Activated T-helper 1 cell treated with anti-CD3 and anti-CD28 coated beads, Interleukin-12 subunit alpha, Interleukin-12 subunit beta, Interleukin-2, Interleukin-4 antibody, amounts not matched to agents 30 ng/mL and 10 ng/mL and 1 ng/mL, durations not matched to agents 14 hours and 24 hours and 36 hours (primary cell): ENCODE measurements at regions not wholly inside any gene's neighbourhood (a gene's known extent, or its start where the extent isn't known, plus 50 kb on each side); places are given as distances from the start of the nearest gene placed in this dataset.

Experiments used
- DNase-seq: peaks from one replicate; pipeline ENCODE4 v3.0.0; 2021; ENCODE audit warnings: low spot score
- H3K27ac Mint-ChIP-seq: one replicate; pipeline ENCODE4 v1.8.0; 2021; ENCODE audit warnings: mild to moderate bottlenecking, mixed read lengths
- H3K27me3 Mint-ChIP-seq: one replicate; pipeline ENCODE4 v1.8.0; 2022; ENCODE audit warnings: mild to moderate bottlenecking, moderate library complexity, mixed read lengths; ENCODE audit not compliant: insufficient read depth
- H3K36me3 Mint-ChIP-seq: one replicate; pipeline ENCODE4 v1.8.0; 2021; ENCODE audit warnings: low read depth, mixed read lengths
- H3K4me1 Mint-ChIP-seq: one replicate; pipeline ENCODE4 v1.8.0; 2021; ENCODE audit warnings: low read depth, mixed read lengths
- H3K4me3 Mint-ChIP-seq: one replicate; pipeline ENCODE4 v1.8.0; 2021; ENCODE audit warnings: mild to moderate bottlenecking, moderate library complexity, mixed read lengths
- H3K9me3 Mint-ChIP-seq: one replicate; pipeline ENCODE4 v1.8.0; 2021; ENCODE audit warnings: mixed read lengths
- intact Hi-C: fragments of 100-400 bp; cut with micrococcal nuclease; formaldehyde crosslinking; loops from one replicate; pipeline ENCODE4 v1.15.1; 2024

DNA sequence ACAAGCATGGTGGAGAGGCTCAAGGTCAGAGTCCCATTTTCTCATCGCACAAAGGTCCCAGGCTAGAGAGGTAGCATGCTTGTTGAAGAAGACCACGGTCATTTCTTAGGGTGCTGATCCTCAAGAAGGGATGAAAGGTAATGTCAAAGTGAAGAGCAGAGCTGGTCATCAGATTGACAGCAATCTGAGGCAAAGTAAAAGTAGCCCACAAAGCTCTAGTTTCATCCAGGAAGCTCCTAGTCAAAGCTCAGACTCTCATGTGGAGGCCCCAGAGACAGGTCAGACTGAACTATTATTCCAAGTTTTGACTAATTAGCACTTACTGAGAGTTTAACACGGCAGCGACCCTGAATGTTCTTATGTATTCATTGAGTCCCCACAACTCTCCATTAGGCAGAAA is 270.6 kb downstream of the RPS29 start:
- H3K4me3 Mint-ChIP-seq = no peak overlapping the region
- no peak overlapping the region for H3K27ac Mint-ChIP-seq
- intact Hi-C loops = no loop called here
- H3K4me1 Mint-ChIP-seq = no peaks in the 10 kb centered on the region
- no peaks in the 10 kb centered on the region for H3K9me3 Mint-ChIP-seq
- H3K36me3 Mint-ChIP-seq = no peaks in the 10 kb centered on the region
- DNase-seq = no peak
- H3K27me3 Mint-ChIP-seq = peaks cover 1% of the 10 kb centered on the region

DNA sequence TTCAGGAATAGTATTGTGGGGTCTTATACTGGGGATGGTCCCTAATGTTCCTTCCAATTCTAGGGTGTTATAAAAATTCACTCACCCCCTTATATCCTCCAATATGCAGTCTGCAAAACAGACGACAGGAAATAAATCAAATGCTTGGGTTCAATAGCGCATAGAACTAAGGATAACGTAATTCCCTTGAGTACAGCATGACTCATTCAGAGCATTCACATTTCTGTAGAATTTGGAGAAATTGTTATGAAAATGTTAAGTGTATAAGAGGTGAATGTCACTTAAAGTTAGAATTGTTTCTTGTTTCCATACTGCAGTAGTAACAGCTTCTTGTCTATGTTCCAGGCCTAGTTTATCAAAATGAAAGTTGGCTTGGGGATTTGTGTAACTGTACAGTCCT is 271.4 kb downstream of the RPS29 start:
- H3K9me3 Mint-ChIP-seq = no peaks in the 10 kb centered on the region
- no peak overlapping the region for H3K4me3 Mint-ChIP-seq
- H3K4me1 Mint-ChIP-seq = no peaks in the 10 kb centered on the region
- no peak overlapping the region for H3K27ac Mint-ChIP-seq
- no peaks in the 10 kb centered on the region for H3K36me3 Mint-ChIP-seq
- peaks cover 1% of the 10 kb centered on the region for H3K27me3 Mint-ChIP-seq
- intact Hi-C loops = no loop called here
- no peak for DNase-seq

DNA sequence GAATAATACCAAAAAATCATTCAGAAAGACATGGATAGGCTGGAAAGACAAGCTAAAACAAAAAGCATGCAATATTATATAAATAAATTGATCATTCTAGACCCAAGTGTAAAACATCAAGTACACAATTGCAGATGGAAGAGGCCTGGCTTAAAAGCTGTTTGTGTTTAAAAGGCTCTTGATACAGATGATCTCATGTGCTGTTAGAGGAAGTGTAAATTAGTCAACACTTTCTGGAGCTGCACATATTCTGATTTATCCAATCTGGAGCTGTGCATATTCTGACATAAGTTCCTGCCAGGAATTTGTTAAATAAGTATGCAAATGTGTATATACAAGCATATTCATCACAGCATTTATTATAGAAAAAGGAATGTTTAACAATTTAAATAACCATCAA is 273.1 kb downstream of the RPS29 start:
- H3K9me3 Mint-ChIP-seq = no peaks in the 10 kb centered on the region
- H3K4me1 Mint-ChIP-seq = no peaks in the 10 kb centered on the region
- H3K27me3 Mint-ChIP-seq = peaks cover 1% of the 10 kb centered on the region
- DNase-seq = no peak
- no peaks in the 10 kb centered on the region for H3K36me3 Mint-ChIP-seq
- H3K27ac Mint-ChIP-seq = no peak overlapping the region
- intact Hi-C loops = no loop called here
- H3K4me3 Mint-ChIP-seq = no peak overlapping the region

DNA sequence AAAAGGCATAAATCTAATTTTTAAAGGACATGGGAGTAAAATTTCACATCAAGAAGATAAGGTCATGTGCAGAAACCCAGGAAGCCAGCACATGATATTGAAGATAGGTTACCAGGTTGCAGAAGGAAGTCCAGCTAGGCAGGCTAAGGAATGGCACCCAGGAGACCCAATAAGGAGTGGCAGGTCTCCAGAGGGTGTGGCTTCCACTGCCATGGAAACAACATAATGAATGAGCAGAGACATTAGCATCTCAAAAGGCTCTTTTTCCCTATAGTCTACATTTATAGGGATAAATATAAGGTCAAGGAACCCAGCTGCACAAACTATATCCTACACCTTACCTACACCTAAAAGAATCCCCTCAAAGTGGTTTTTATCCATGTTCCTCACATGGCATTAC is 275.9 kb downstream of the RPS29 start:
- Mint-ChIP-seq H3K27me3 (no peaks in the 10 kb centered on the region), H3K27ac (no peak overlapping the region), H3K36me3 (no peaks in the 10 kb centered on the region), H3K4me3 (no peak overlapping the region), H3K9me3 (no peaks in the 10 kb centered on the region), H3K4me1 (no peaks in the 10 kb centered on the region)
- intact Hi-C loops = no loop called here
- no peak for DNase-seq

DNA sequence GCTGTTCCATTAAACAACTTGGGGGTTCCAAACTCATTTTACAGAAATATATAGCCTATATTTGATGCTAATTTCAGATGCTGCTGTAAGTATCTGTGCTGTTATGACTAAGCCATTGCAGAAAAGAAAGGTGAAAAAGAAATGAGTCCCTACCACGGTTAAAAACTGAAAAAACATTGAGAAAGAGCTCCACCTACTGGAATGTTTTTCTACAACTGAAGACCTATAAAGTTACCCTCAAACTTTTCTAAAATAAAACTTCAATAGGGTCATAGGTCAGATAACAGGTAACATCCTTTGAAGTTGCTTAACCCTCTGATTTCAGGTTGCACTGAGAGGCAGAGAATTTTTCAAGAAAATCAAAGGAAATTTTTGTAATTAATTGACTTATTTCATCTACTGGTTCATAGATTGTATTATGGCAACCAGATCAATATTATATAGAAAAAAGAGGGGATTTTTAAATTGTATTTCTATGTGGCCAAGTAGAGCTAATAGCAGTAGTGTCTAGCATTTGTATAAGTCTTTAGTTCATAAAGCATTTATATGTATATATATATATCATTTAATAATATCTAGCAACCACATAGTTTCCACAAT is 279.9 kb downstream of the RPS29 start:
- Mint-ChIP-seq H3K4me1 (no peaks in the 10 kb centered on the region), H3K27ac (no peak overlapping the region), H3K36me3 (no peaks in the 10 kb centered on the region), H3K27me3 (no peaks in the 10 kb centered on the region), H3K9me3 (no peaks in the 10 kb centered on the region), H3K4me3 (no peak overlapping the region)
- intact Hi-C loops = no loop called here
- DNase-seq = no peak

DNA sequence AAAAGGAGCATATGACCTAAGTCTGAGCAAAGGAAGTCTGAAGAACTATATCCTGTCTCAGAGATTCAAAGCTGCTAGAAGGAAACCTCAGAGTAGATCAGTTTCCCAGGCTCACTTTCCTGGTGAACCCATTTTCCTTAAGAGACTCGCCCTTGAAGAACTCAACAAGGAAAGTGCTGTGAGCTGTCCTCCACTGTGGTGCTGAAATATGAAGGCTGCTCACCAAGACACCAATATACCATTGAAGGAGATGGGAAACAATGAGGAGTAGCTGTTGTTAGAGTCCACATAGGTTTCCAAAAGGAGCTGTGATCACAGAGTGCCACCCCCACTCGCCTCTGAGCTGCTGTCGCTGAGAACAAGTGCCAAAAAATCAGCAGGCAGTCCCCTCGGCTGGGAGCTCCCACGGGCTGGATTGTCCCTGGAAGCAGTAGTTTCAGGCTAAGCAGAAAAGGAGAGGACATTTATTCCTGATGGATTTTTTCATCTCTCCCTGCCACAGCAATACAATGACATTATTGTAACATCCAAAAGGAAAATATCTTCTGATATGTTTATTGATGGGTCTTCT is 282.1 kb downstream of the RPS29 start:
- no peak for DNase-seq
- H3K27ac Mint-ChIP-seq = no peak overlapping the region
- no peaks in the 10 kb centered on the region for H3K4me1 Mint-ChIP-seq
- H3K36me3 Mint-ChIP-seq = no peaks in the 10 kb centered on the region
- H3K27me3 Mint-ChIP-seq = no peaks in the 10 kb centered on the region
- H3K9me3 Mint-ChIP-seq = no peaks in the 10 kb centered on the region
- intact Hi-C loops = no loop called here
- H3K4me3 Mint-ChIP-seq = no peak overlapping the region

DNA sequence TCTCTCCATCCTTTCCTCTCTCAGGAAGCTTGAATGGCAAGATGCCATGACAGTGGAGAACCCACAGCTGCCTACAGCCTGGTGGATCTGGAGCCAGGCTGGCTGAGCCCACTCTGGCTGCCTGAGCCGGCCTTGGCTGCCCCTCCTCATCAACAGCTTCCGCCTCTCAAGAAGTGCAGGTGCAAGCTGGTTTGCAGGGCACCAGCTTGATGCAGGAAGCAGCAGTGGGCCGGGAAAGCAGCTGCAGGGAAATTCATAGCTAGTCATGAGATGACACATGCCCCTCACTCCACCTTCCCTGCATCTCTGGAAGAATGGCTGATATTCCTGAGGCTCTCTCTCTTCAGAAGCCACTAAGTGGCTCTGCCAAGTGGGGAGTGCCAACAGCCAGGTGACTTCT is 289.1 kb downstream of the RPS29 start:
- Mint-ChIP-seq H3K4me1 (no peaks in the 10 kb centered on the region), H3K27me3 (no peaks in the 10 kb centered on the region), H3K27ac (no peak overlapping the region), H3K9me3 (no peaks in the 10 kb centered on the region), H3K4me3 (no peak overlapping the region), H3K36me3 (no peaks in the 10 kb centered on the region)
- intact Hi-C loops = no loop called here
- no peak for DNase-seq

DNA sequence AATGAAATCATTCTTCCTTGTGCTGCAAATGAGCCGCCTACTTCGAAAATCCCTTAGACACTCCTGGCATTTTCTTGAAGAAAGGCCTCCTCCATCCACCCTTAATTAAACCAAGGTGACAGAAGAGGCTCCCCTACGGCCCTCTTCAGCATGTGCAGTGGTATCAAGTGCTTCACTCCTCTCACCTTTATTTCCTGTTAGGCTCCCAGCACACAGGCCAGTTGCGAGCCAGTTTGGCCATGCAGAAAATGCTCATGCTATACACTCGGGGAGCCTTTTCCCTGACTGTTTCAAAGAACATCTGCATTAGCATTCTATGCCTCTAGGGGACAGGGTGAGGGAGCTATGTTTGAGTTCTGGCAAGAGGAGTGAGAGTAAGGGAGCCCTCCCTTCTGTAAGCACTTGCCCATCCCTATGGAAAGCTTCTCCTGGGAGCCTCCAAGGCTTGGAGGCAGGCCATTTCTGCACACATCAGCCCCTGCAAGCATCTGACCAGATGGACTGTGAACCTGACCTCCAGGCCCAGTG is 291.5 kb downstream of the RPS29 start:
- intact Hi-C loops = no loop called here
- no peaks in the 10 kb centered on the region for H3K4me1 Mint-ChIP-seq

DNA sequence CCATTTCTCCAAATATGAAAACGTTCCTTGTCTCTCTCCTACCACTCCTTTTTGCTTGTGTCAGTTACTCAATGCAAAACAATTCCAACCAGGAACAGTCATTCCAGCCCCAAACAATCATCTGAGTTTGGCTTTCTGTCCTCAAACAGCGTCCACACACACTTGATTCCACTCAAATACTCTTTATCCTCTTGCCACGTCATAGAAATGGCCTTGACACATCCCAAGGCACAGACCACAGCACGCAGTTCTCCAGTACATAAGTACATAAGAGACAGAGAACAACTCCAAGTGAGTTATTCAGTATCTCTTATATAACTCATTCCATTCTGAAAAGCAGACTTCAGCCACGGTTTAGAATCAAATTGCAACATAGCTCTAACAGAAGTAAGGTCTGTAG is 299.2 kb downstream of the RPS29 start:
- Mint-ChIP-seq H3K9me3 (no peaks in the 10 kb centered on the region), H3K4me1 (no peaks in the 10 kb centered on the region), H3K36me3 (no peaks in the 10 kb centered on the region), H3K27me3 (no peaks in the 10 kb centered on the region), H3K4me3 (no peak overlapping the region), H3K27ac (no peak overlapping the region)
- intact Hi-C loops = no loop called here
- no peak for DNase-seq

More for the DNA sequence above, 291.5 kb downstream of the RPS29 start:
- H3K4me3 Mint-ChIP-seq = no peak overlapping the region
- DNase-seq = no peak
- no peaks in the 10 kb centered on the region for H3K36me3 Mint-ChIP-seq
- no peaks in the 10 kb centered on the region for H3K27me3 Mint-ChIP-seq
- no peak overlapping the region for H3K27ac Mint-ChIP-seq
- H3K9me3 Mint-ChIP-seq = no peaks in the 10 kb centered on the region

DNA sequence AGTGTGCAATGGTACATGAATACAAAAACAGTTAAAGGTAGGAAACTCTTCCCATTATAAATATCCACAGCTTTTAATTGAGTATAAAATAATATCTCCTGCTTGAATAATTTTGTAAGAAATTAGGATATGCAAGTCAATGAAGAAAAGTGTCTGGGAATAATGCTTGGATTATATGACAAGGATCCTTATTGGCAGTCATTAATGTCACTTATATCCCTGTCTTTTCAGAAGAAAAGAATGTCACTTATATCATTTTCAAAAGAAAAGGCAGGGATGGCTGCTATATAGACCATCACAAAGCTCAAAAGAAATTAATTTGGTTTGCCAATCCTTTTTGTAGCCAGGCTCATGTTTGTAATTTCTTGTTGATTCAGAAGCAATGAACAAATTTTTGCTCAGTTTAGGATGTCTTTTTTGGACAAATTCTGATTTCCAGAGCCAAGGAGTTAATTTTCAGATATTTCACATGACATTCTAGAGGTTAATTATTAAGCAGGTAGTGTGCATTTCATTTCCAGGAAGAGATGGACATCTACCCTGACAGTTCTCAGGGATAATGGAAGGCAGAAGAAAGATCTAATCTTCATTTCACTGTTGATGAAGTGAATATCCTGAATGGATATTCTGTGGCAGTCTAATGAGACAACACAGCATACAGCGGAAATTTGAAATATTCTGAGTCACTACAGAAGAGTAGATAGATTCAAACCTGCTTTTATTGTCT is 299.8 kb downstream of the RPS29 start:
- intact Hi-C loops = no loop called here
- DNase-seq = no peak
- no peaks in the 10 kb centered on the region for H3K27me3 Mint-ChIP-seq
- H3K9me3 Mint-ChIP-seq = no peaks in the 10 kb centered on the region
- H3K4me1 Mint-ChIP-seq = no peaks in the 10 kb centered on the region
- H3K27ac Mint-ChIP-seq = no peak overlapping the region
- H3K36me3 Mint-ChIP-seq = no peaks in the 10 kb centered on the region
- no peak overlapping the region for H3K4me3 Mint-ChIP-seq

DNA sequence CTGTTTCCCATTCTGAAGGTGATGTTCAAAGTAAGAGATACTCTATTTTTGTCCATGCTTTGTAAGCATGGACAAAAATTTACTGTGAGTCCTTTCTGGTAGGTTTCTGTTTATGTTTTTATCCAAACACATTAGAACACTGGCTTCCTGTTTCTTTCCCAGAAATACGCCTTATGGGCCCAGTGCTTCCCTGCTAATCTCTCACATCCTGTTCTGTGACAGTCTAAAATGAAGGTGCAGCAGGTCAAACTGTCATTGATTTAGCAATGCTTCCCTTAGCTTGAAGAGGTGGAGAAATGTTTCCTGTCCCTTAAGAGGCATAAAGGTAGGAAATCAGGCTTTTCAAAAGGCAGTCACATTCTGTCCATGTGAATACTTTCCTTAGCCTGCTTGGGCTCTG is 305.6 kb downstream of the RPS29 start:
- no peaks in the 10 kb centered on the region for H3K4me1 Mint-ChIP-seq
- H3K9me3 Mint-ChIP-seq = no peaks in the 10 kb centered on the region
- no peak for DNase-seq
- H3K4me3 Mint-ChIP-seq = no peak overlapping the region
- intact Hi-C loops = no loop called here
- H3K36me3 Mint-ChIP-seq = no peaks in the 10 kb centered on the region
- no peaks in the 10 kb centered on the region for H3K27me3 Mint-ChIP-seq
- no peak overlapping the region for H3K27ac Mint-ChIP-seq

DNA sequence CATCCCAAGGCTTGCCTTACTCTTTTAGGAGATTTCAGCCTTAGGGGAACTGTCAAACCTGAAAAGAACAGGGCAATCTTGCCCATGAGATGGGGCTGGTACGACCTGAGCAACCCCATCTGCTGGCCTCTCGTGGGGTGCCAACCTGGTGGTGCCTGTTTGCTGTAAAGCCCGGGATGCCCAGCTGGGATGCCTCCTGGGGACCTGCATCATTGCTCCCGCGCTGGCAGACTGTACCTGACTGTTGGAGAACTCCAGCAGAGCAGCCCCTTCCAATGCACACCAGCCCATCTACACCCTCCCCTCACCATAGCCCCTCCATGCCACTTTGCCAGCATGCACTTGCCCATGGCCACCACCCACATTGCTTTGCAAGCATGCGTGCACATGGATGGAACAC is 335.7 kb downstream of the RPS29 start:
- intact Hi-C loops = no loop called here

DNA sequence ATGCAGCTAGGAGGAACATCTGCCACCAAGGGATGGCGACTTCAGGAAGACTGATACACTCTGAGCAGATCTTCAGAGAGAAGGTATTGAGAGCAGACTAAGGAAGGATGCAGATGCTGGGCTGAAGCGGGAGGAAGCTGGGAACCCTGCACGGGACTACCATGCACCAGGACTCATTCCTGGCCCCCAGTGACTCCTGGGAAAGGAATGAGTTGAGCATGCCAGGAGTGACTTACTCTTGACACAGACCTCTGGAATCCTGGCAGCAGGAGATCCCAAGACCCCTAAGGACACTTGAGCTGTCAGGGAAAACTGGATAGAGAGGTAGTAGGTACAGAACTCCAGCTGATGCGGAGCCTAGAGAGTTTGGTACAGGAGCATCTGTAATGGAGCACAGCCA is 336.1 kb downstream of the RPS29 start:
- DNase-seq = no peak
- H3K27me3 Mint-ChIP-seq = no peaks in the 10 kb centered on the region
- intact Hi-C loops = no loop called here
- no peak overlapping the region for H3K27ac Mint-ChIP-seq
- peaks cover 3% of the 10 kb centered on the region for H3K9me3 Mint-ChIP-seq
- H3K36me3 Mint-ChIP-seq = no peaks in the 10 kb centered on the region
- H3K4me1 Mint-ChIP-seq = no peaks in the 10 kb centered on the region
- H3K4me3 Mint-ChIP-seq = no peak overlapping the region

More for the DNA sequence above, 335.7 kb downstream of the RPS29 start:
- Mint-ChIP-seq H3K27ac (no peak overlapping the region), H3K27me3 (no peaks in the 10 kb centered on the region), H3K36me3 (no peaks in the 10 kb centered on the region), H3K4me1 (no peaks in the 10 kb centered on the region), H3K4me3 (no peak overlapping the region), H3K9me3 (no peaks in the 10 kb centered on the region)
- no peak for DNase-seq
